ENCODE measurements at regions not wholly inside any gene's neighbourhood (a gene's known extent, or its start where the extent isn't known, plus 50 kb on each side); places are given as distances from the start of the nearest gene placed in this dataset.

DNA sequence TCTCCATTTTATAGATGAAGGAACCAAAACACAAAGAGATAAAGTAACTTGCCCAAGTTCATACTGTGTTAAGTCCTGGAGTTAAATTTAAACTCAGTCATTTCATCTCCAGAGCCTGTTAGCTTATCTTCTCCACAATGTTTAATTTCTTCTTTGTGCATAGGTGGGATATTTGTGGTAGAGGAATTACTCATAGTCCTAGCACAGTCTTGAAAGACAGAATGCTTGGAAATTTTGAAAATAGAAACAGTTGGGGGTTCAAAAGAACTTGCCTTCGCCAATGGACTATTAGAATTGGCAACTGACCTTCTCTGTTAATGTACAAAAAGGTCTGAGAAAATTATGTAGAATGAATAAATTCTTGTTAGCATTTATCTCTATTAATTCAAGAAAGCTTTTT lies 832.0 kb upstream of the PRMT6 start:
- WGBS = no CpG with 5 or more reads among the region's 1 CpG
- Histone ChIP-seq H3K18ac (ENCODE audit: low read depth in 1 of 2, low read length in 2 of 2) (no peak overlapping the region), H2BK120ac (ENCODE audit: low read depth, low read length) (no peak overlapping the region), H3K9ac (ENCODE audit: low read length) (no peak overlapping the region), H3K27ac (ENCODE audit: low read length, poor library complexity, severe bottlenecking) (no peak overlapping the region), H3K23ac (ENCODE audit: low read length in 2 of 2) (no peak overlapping the region), H2BK15ac (ENCODE audit: low read depth, poor library complexity, severe bottlenecking) (no peak overlapping the region), H3K4me2 (ENCODE audit: low read length, poor library complexity, severe bottlenecking) (no peak overlapping the region), H3K14ac (ENCODE audit: low read length in 2 of 2) (no peak overlapping the region), H3K36me3 (ENCODE audit: control insufficient read depth in 1 of 2, insufficient read depth in 2 of 2, low read depth in 1 of 2, low read length in 2 of 2) (no peaks in the 10 kb centered on the region), H2BK12ac (ENCODE audit: low read length in 2 of 2) (no peak overlapping the region), H4K8ac (ENCODE audit: low read length) (no peak overlapping the region), H3K4me3 (ENCODE audit: insufficient read depth in 1 of 2, low read depth in 1 of 2, low read length in 2 of 2) (no peak overlapping the region), H3K9me3 (ENCODE audit: control insufficient read depth, low read length) (no peaks in the 10 kb centered on the region), H3K4me1 (ENCODE audit: control insufficient read depth, insufficient read depth, low read depth, low read length) (peaks cover 3% of the 10 kb centered on the region), H3K79me1 (replicated peaks; ENCODE audit: low read length, poor library complexity, severe bottlenecking) (no peaks in the 10 kb centered on the region), H3K4ac (ENCODE audit: low read depth in 1 of 2, low read length in 2 of 2) (no peak overlapping the region), H2AK5ac (ENCODE audit: low read length, severe bottlenecking) (no peak overlapping the region), H4K91ac (ENCODE audit: low read length) (no peak overlapping the region), H3K27me3 (ENCODE audit: control insufficient read depth in 1 of 2, insufficient read depth in 1 of 2, low read length in 2 of 2) (no peaks in the 10 kb centered on the region), H2BK5ac (ENCODE audit: low read depth, low read length, poor library complexity, severe bottlenecking) (no peak overlapping the region), H2AFZ (ENCODE audit: low read depth, low read length) (no peak overlapping the region)
- DNase-seq = no peak

DNA sequence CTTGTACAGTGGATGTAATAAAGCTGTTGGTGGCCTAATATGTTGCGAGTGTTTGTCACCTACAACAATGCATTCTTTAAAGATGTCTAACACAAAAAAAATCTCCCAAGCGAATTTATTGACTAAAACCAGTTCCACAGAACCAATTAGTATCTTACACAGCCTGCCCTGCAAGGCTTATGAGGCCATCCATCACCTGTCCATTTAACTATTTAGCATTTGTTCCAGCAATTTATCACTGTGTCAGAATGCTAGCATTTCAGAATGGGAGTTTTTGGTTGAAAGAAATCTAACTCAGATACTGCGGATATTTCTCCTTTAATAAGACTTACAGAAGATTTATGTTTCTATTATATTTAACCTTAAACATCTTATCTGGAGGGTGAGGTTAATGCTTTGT lies 831.1 kb upstream of the PRMT6 start:
- no peak overlapping the region for H3K23ac ChIP-seq (ENCODE audit: low read length in 2 of 2)
- H3K14ac ChIP-seq (ENCODE audit: low read length in 2 of 2) = no peak overlapping the region
- no peak overlapping the region for H3K27ac ChIP-seq (ENCODE audit: low read length, poor library complexity, severe bottlenecking)
- no peak overlapping the region for H4K91ac ChIP-seq (ENCODE audit: low read length)
- H2BK12ac ChIP-seq (ENCODE audit: low read length in 2 of 2) = no peak overlapping the region
- H2BK5ac ChIP-seq (ENCODE audit: low read depth, low read length, poor library complexity, severe bottlenecking) = no peak overlapping the region
- no peaks in the 10 kb centered on the region for H3K27me3 ChIP-seq (ENCODE audit: control insufficient read depth in 1 of 2, insufficient read depth in 1 of 2, low read length in 2 of 2)
- H3K9me3 ChIP-seq (ENCODE audit: control insufficient read depth, low read length) = no peaks in the 10 kb centered on the region
- H3K18ac ChIP-seq (ENCODE audit: low read depth in 1 of 2, low read length in 2 of 2) = no peak overlapping the region
- H4K8ac ChIP-seq (ENCODE audit: low read length) = no peak overlapping the region
- H2AFZ ChIP-seq (ENCODE audit: low read depth, low read length) = no peak overlapping the region
- H3K36me3 ChIP-seq (ENCODE audit: control insufficient read depth in 1 of 2, insufficient read depth in 2 of 2, low read depth in 1 of 2, low read length in 2 of 2) = no peaks in the 10 kb centered on the region
- H2BK120ac ChIP-seq (ENCODE audit: low read depth, low read length) = no peak overlapping the region
- 40% methylated on average over 1 of the region's 3 CpGs for WGBS
- H3K9ac ChIP-seq (ENCODE audit: low read length) = no peak overlapping the region
- H3K4ac ChIP-seq (ENCODE audit: low read depth in 1 of 2, low read length in 2 of 2) = no peak overlapping the region
- no peak overlapping the region for H2AK5ac ChIP-seq (ENCODE audit: low read length, severe bottlenecking)
- H3K4me1 ChIP-seq (ENCODE audit: control insufficient read depth, insufficient read depth, low read depth, low read length) = peaks cover 3% of the 10 kb centered on the region
- no peaks in the 10 kb centered on the region for H3K79me1 ChIP-seq (replicated peaks; ENCODE audit: low read length, poor library complexity, severe bottlenecking)
- H3K4me2 ChIP-seq (ENCODE audit: low read length, poor library complexity, severe bottlenecking) = no peak overlapping the region
- no peak overlapping the region for H2BK15ac ChIP-seq (ENCODE audit: low read depth, poor library complexity, severe bottlenecking)
- H3K4me3 ChIP-seq (ENCODE audit: insufficient read depth in 1 of 2, low read depth in 1 of 2, low read length in 2 of 2) = no peak overlapping the region
- DNase-seq = no peak

DNA sequence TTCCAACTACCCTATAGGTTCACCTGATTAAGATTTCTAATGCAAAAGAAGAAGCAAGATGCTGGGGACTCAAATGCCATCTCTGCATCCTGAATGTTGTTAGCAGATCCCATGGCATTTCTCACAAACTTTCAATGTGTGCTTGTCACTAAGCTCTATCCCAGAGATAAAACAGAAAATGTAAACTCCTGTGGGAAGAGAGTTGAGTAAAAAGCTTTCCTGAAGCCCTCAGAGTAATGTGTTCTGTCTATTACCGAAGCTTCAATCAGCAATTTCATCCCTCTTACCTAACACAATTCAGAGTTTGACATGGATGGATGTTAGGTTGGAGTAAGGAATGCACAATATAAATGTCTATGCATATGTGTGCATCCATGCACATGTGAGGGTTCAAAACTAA lies 829.9 kb upstream of the PRMT6 start:
- Histone ChIP-seq H2BK120ac (ENCODE audit: low read depth, low read length) (no peak overlapping the region), H3K27me3 (ENCODE audit: control insufficient read depth in 1 of 2, insufficient read depth in 1 of 2, low read length in 2 of 2) (no peaks in the 10 kb centered on the region), H3K27ac (ENCODE audit: low read length, poor library complexity, severe bottlenecking) (no peak overlapping the region), H2AK5ac (ENCODE audit: low read length, severe bottlenecking) (no peak overlapping the region), H2AFZ (ENCODE audit: low read depth, low read length) (no peak overlapping the region), H3K4me1 (ENCODE audit: control insufficient read depth, insufficient read depth, low read depth, low read length) (peaks cover 3% of the 10 kb centered on the region), H2BK5ac (ENCODE audit: low read depth, low read length, poor library complexity, severe bottlenecking) (no peak overlapping the region), H3K9ac (ENCODE audit: low read length) (no peak overlapping the region), H4K91ac (ENCODE audit: low read length) (no peak overlapping the region), H2BK12ac (ENCODE audit: low read length in 2 of 2) (no peak overlapping the region), H3K9me3 (ENCODE audit: control insufficient read depth, low read length) (no peaks in the 10 kb centered on the region), H4K8ac (ENCODE audit: low read length) (no peak overlapping the region), H3K14ac (ENCODE audit: low read length in 2 of 2) (no peak overlapping the region), H2BK15ac (ENCODE audit: low read depth, poor library complexity, severe bottlenecking) (no peak overlapping the region), H3K4ac (ENCODE audit: low read depth in 1 of 2, low read length in 2 of 2) (no peak overlapping the region), H3K23ac (ENCODE audit: low read length in 2 of 2) (no peak overlapping the region), H3K79me1 (replicated peaks; ENCODE audit: low read length, poor library complexity, severe bottlenecking) (no peaks in the 10 kb centered on the region), H3K4me3 (ENCODE audit: insufficient read depth in 1 of 2, low read depth in 1 of 2, low read length in 2 of 2) (no peak overlapping the region), H3K18ac (ENCODE audit: low read depth in 1 of 2, low read length in 2 of 2) (no peak overlapping the region), H3K36me3 (ENCODE audit: control insufficient read depth in 1 of 2, insufficient read depth in 2 of 2, low read depth in 1 of 2, low read length in 2 of 2) (no peaks in the 10 kb centered on the region), H3K4me2 (ENCODE audit: low read length, poor library complexity, severe bottlenecking) (no peak overlapping the region)
- WGBS = no CpG with 5 or more reads among the region's 1 CpG
- DNase-seq = no peak

DNA sequence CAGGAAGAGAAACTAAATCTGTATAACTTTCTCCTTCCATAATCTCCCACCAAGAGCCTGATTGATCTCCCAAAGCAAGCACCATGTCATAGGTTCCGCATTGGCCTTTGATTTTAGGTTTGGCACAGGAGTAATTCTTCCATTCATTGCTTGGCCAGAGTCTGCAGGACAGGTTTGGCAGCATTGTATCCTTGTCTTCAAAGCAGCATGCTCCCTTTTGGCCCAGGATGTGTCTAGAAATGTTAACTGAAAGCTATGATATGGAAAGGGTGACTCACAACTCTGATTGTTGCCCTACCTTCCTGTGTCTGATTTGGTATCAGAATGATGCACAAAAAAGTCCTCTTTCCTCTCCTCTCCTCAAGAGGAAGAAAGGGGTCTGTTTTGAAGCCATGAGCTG lies 824.3 kb upstream of the PRMT6 start:
- no peak overlapping the region for H3K14ac ChIP-seq (ENCODE audit: low read length in 2 of 2)
- H2BK5ac ChIP-seq (ENCODE audit: low read depth, low read length, poor library complexity, severe bottlenecking) = no peak overlapping the region
- 83% methylated on average over 1 of the region's 1 CpG for WGBS
- H2AK5ac ChIP-seq (ENCODE audit: low read length, severe bottlenecking) = peak overlapping the region; percentile 69
- H3K18ac ChIP-seq (ENCODE audit: low read depth in 1 of 2, low read length in 2 of 2) = no peak overlapping the region
- no peak overlapping the region for H3K4me2 ChIP-seq (ENCODE audit: low read length, poor library complexity, severe bottlenecking)
- no peaks in the 10 kb centered on the region for H3K27me3 ChIP-seq (ENCODE audit: control insufficient read depth in 1 of 2, insufficient read depth in 1 of 2, low read length in 2 of 2)
- no peaks in the 10 kb centered on the region for H3K9me3 ChIP-seq (ENCODE audit: control insufficient read depth, low read length)
- H2AFZ ChIP-seq (ENCODE audit: low read depth, low read length) = no peak overlapping the region
- H3K4me3 ChIP-seq (ENCODE audit: insufficient read depth in 1 of 2, low read depth in 1 of 2, low read length in 2 of 2) = no peak overlapping the region
- H3K79me1 ChIP-seq (replicated peaks; ENCODE audit: low read length, poor library complexity, severe bottlenecking) = no peaks in the 10 kb centered on the region
- H2BK120ac ChIP-seq (ENCODE audit: low read depth, low read length) = no peak overlapping the region
- H4K91ac ChIP-seq (ENCODE audit: low read length) = no peak overlapping the region
- H3K4me1 ChIP-seq (ENCODE audit: control insufficient read depth, insufficient read depth, low read depth, low read length) = no peaks in the 10 kb centered on the region
- no peak overlapping the region for H3K27ac ChIP-seq (ENCODE audit: low read length, poor library complexity, severe bottlenecking)
- no peak overlapping the region for H3K9ac ChIP-seq (ENCODE audit: low read length)
- DNase-seq = no peak
- no peak overlapping the region for H2BK12ac ChIP-seq (ENCODE audit: low read length in 2 of 2)
- no peak overlapping the region for H3K4ac ChIP-seq (ENCODE audit: low read depth in 1 of 2, low read length in 2 of 2)
- no peak overlapping the region for H4K8ac ChIP-seq (ENCODE audit: low read length)
- no peaks in the 10 kb centered on the region for H3K36me3 ChIP-seq (ENCODE audit: control insufficient read depth in 1 of 2, insufficient read depth in 2 of 2, low read depth in 1 of 2, low read length in 2 of 2)
- H3K23ac ChIP-seq (ENCODE audit: low read length in 2 of 2) = no peak overlapping the region
- H2BK15ac ChIP-seq (ENCODE audit: low read depth, poor library complexity, severe bottlenecking) = no peak overlapping the region
